PC-9 (cell line): ENCODE measurements at regions not wholly inside any gene's neighbourhood (a gene's known extent, or its start where the extent isn't known, plus 50 kb on each side); places are given as distances from the start of the nearest gene placed in this dataset.

Experiments
- BruUV-seq: library from RNA; stranded (reverse); fragments of 400-500 nt; replicated peaks from 2 replicates; lab custom pipeline; 2021; lab: Mats Ljungman, UMichigan
- CTCF ChIA-PET: fragments of 300-600 bp; sonication (Branson Sonifier 250); formaldehyde crosslinking; loops from one replicate; lab custom pipeline; 2022; ENCODE audit warnings: antibody characterized with exemption; lab: Charles Lee
- POLR2A ChIA-PET: fragments of 300-600 bp; sonication (Branson Sonifier 250); formaldehyde crosslinking; loops from one replicate; lab custom pipeline; 2022; ENCODE audit warnings: antibody characterized with exemption; ENCODE audit not compliant: unreplicated experiment; lab: Charles Lee
- DNase-seq, 2 experiments: peaks; one replicate each; pipeline versions ENCODE4 v3.0.0 to v3.0.0-alpha.2; 2015 to 2022; ENCODE audit warnings: mixed read lengths in 1 of 2
- H2AFZ ChIP-seq: fragments of 200-600 bp; sonication (generic); 2 replicates; pipeline ENCODE4 v1.8.1; 2017; ENCODE audit warnings: antibody characterized with exemption
- H3F3A ChIP-seq: fragments of 200-600 bp; sonication (generic); 2 replicates; pipeline ENCODE4 v1.8.1; 2017; ENCODE audit warnings: antibody characterized with exemption, mild to moderate bottlenecking, low read depth; ENCODE audit not compliant: insufficient read depth
- H3K27ac ChIP-seq: fragments of 200-600 bp; sonication (generic); 2 replicates; pipeline ENCODE4 v1.6.1; 2016; ENCODE audit warnings: mixed run types
- H3K27me3 ChIP-seq: fragments of 200-600 bp; sonication (generic); 2 replicates; pipeline ENCODE4 v1.6.1; 2016; ENCODE audit warnings: low read depth, mixed run types; ENCODE audit not compliant: insufficient read depth
- H3K36me3 ChIP-seq: fragments of 200-600 bp; sonication (generic); 2 replicates; pipeline ENCODE4 v1.6.1; 2016; ENCODE audit warnings: low read depth, mixed run types
- H3K4me1 ChIP-seq: fragments of 200-600 bp; sonication (generic); replicated peaks from 2 replicates; pipeline ENCODE4 v1.6.1; 2016; ENCODE audit warnings: mixed run types; ENCODE audit not compliant: insufficient read depth
- H3K4me2 ChIP-seq: fragments of 200-600 bp; sonication (generic); 2 replicates; pipeline ENCODE4 v1.6.1; 2017; ENCODE audit warnings: mixed run types
- H3K4me3 ChIP-seq: fragments of 200-600 bp; sonication (generic); 2 replicates; pipeline ENCODE4 v1.6.1; 2016; ENCODE audit warnings: mixed run types
- H3K79me2 ChIP-seq: fragments of 200-600 bp; sonication (generic); 2 replicates; pipeline ENCODE4 v1.6.1; 2017; ENCODE audit warnings: low read depth, mixed run types
- H3K9me2 ChIP-seq: fragments of 200-600 bp; sonication (generic); 2 replicates; pipeline ENCODE4 v1.8.1; 2017; ENCODE audit warnings: mild to moderate bottlenecking; ENCODE audit not compliant: insufficient read depth
- H3K9me3 ChIP-seq: fragments of 200-600 bp; sonication (generic); 2 replicates; pipeline ENCODE4 v1.8.1; 2016; ENCODE audit warnings: low read depth; ENCODE audit not compliant: insufficient read depth
- H4K20me1 ChIP-seq: fragments of 200-600 bp; sonication (generic); 2 replicates; pipeline ENCODE4 v1.8.1; 2017; ENCODE audit not compliant: insufficient read depth
- EZH2 ChIP-seq: fragments of 200-600 bp; sonication (generic); IDR thresholded peaks from 2 replicates; pipeline ENCODE4 v1.8.0; 2017; ENCODE audit warnings: antibody characterized with exemption, low read depth
- intact Hi-C: fragments of 100-400 bp; cut with micrococcal nuclease; formaldehyde crosslinking; loops from one replicate; pipeline ENCODE4 v1.10.0; 2022; ENCODE audit not compliant: unreplicated experiment
- TF ChIP-seq, protein P1 (sequence below): fragments of 200-600 bp; sonication (generic); conservative IDR thresholded peaks from 2 replicates; pipeline ENCODE4 v1.6.1; 2017; ENCODE audit warnings: mixed run types, antibody characterized with exemption, mild to moderate bottlenecking, moderate library complexity

DNA sequence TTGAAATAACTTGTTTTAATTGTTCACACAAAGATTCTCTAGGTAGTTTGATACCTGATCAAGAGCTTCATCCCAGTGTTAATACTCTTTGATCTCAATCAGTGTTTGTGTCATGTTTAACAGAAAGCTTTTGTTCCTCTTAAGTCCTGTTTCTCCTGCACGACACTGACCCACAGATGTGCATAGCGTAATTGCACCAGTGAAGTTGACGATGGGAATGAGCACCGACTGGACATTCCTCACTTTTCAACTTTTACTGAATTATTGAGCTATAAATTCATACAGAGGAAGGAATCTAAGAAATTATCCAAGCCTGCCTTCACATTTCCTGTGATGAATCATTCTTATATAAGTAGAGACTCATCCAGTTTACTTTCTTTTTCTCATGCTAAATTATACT lies 878.7 kb upstream of the TENM3 start:
- H3K9me3 ChIP-seq = no peaks in the 10 kb centered on the region
- H3K36me3 ChIP-seq = no peaks in the 10 kb centered on the region
- no TSS peak for BruUV-seq
- H3K4me2 ChIP-seq = no peak overlapping the region
- TF ChIP-seq EZH2 = no peak
- TF ChIP-seq, protein P1, sequence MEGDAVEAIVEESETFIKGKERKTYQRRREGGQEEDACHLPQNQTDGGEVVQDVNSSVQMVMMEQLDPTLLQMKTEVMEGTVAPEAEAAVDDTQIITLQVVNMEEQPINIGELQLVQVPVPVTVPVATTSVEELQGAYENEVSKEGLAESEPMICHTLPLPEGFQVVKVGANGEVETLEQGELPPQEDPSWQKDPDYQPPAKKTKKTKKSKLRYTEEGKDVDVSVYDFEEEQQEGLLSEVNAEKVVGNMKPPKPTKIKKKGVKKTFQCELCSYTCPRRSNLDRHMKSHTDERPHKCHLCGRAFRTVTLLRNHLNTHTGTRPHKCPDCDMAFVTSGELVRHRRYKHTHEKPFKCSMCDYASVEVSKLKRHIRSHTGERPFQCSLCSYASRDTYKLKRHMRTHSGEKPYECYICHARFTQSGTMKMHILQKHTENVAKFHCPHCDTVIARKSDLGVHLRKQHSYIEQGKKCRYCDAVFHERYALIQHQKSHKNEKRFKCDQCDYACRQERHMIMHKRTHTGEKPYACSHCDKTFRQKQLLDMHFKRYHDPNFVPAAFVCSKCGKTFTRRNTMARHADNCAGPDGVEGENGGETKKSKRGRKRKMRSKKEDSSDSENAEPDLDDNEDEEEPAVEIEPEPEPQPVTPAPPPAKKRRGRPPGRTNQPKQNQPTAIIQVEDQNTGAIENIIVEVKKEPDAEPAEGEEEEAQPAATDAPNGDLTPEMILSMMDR = no peak
- H3K79me2 ChIP-seq = no peaks in the 10 kb centered on the region
- H3K9me2 ChIP-seq = no peaks in the 10 kb centered on the region
- H4K20me1 ChIP-seq = no peaks in the 10 kb centered on the region
- no peak overlapping the region for H3K27ac ChIP-seq
- CTCF ChIA-PET = no interaction called here
- no peaks in the 10 kb centered on the region for H3K4me1 ChIP-seq
- POLR2A ChIA-PET = no interaction called here
- no peak for DNase-seq
- intact Hi-C loops = no loop called here
- no peak overlapping the region for H2AFZ ChIP-seq
- no peak overlapping the region for H3K4me3 ChIP-seq
- H3K27me3 ChIP-seq = no peaks in the 10 kb centered on the region
- H3F3A ChIP-seq = no peaks in the 10 kb centered on the region

DNA sequence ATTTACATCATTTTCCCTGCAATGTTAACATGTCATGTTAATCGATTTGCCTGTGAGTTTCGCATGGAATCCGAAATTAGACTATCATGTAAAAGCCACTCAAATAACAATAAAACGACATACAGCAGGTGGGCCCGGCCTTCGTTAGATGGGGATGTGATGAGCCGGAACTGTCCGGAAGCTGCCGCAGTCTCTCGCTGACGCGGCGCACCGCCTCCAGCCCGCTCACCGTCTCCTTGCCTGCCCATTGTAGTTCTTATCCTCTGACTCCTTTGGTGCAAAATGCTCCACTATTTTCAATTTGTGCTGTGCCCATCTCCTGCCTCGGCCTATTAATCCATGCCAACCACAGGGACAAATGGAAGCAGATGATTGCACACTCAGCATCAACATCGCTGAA lies 877.5 kb upstream of the TENM3 start:
- no peaks in the 10 kb centered on the region for H3K4me1 ChIP-seq
- no peak overlapping the region for H3K4me3 ChIP-seq
- no peaks in the 10 kb centered on the region for H3F3A ChIP-seq
- H2AFZ ChIP-seq = no peak overlapping the region
- CTCF ChIA-PET = no interaction called here
- TF ChIP-seq EZH2 = no peak
- TF ChIP-seq, protein P1 = no peak
- H3K79me2 ChIP-seq = no peaks in the 10 kb centered on the region
- H4K20me1 ChIP-seq = no peaks in the 10 kb centered on the region
- H3K36me3 ChIP-seq = no peaks in the 10 kb centered on the region
- H3K27me3 ChIP-seq = no peaks in the 10 kb centered on the region
- no peaks in the 10 kb centered on the region for H3K9me2 ChIP-seq
- no peak for DNase-seq
- H3K27ac ChIP-seq = no peak overlapping the region
- intact Hi-C loops = no loop called here
- no peaks in the 10 kb centered on the region for H3K9me3 ChIP-seq
- POLR2A ChIA-PET = no interaction called here
- no TSS peak for BruUV-seq
- H3K4me2 ChIP-seq = no peak overlapping the region

DNA sequence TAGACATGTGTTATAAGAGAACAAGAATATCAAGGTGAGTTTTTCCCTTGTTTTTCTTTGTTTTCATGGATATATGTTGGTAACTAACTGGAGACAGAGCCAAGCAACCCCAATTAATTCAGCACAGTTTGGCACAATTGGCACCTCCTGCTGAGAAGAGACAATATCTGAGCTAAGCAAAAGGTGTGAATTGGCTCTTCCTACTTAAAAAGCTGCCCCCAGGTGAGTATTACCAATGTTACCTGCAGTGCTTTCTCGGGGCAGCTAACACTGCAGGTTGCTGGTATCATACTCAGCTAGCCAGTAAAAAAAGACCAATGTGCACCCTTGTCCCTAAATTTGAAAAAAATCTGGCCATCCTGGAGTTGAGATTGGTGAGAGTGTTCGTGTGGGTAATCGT lies 871.2 kb upstream of the TENM3 start:
- H3K4me2 ChIP-seq = no peak overlapping the region
- H3K36me3 ChIP-seq = no peaks in the 10 kb centered on the region
- no peaks in the 10 kb centered on the region for H3K4me1 ChIP-seq
- ChIA-PET CTCF (no interaction called here), POLR2A (no interaction called here)
- DNase-seq = no peak
- H2AFZ ChIP-seq = no peak overlapping the region
- H3F3A ChIP-seq = no peaks in the 10 kb centered on the region
- H3K79me2 ChIP-seq = no peaks in the 10 kb centered on the region
- intact Hi-C loops = no loop called here
- H3K4me3 ChIP-seq = no peak overlapping the region
- no peak overlapping the region for H3K27ac ChIP-seq
- H3K9me2 ChIP-seq = no peaks in the 10 kb centered on the region
- TF ChIP-seq, protein P1 = no peak
- no peak for TF ChIP-seq EZH2
- no TSS peak for BruUV-seq
- H3K27me3 ChIP-seq = 0 out of 2 replicates have a peak, but pooled peaks cover 12% of the 10 kb centered on the region
- H4K20me1 ChIP-seq = no peaks in the 10 kb centered on the region
- no peaks in the 10 kb centered on the region for H3K9me3 ChIP-seq
